ENCODE measurements at regions not wholly inside any gene's neighbourhood (a gene's known extent, or its start where the extent isn't known, plus 50 kb on each side); places are given as distances from the start of the nearest gene placed in this dataset.

DNA sequence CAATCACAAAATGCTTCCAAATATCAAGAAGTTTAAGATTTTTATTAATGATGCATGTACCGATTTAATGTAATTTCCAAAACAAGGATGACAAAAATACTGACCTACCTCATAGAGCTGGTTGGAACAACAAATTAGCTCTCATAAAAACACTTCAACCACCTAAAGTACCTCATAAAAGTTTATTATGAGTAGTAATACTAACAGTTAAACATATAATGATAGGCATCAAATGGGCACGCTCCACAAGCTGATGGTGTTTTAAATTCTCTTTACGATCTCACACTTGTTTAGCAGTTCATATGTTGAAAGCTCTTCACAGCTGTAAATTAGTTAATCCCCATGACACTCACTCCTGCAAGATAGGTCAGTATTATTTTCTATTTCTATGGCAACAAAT is 150.0 kb upstream of the KIF2A start:
- TF ChIP-seq, protein P1, sequence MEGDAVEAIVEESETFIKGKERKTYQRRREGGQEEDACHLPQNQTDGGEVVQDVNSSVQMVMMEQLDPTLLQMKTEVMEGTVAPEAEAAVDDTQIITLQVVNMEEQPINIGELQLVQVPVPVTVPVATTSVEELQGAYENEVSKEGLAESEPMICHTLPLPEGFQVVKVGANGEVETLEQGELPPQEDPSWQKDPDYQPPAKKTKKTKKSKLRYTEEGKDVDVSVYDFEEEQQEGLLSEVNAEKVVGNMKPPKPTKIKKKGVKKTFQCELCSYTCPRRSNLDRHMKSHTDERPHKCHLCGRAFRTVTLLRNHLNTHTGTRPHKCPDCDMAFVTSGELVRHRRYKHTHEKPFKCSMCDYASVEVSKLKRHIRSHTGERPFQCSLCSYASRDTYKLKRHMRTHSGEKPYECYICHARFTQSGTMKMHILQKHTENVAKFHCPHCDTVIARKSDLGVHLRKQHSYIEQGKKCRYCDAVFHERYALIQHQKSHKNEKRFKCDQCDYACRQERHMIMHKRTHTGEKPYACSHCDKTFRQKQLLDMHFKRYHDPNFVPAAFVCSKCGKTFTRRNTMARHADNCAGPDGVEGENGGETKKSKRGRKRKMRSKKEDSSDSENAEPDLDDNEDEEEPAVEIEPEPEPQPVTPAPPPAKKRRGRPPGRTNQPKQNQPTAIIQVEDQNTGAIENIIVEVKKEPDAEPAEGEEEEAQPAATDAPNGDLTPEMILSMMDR (IDR thresholded peaks at IDR 0.05; ENCODE audit: borderline replicate concordance, extremely low read depth, low read length, poor library complexity, severe bottlenecking): no peak
- no peak for TF ChIP-seq EZH2 (IDR thresholded peaks at IDR 0.05; ENCODE audit: borderline replicate concordance, low read depth, low read length, severe bottlenecking)
